HT1080 (cell line): ENCODE measurements at regions not wholly inside any gene's neighbourhood (a gene's known extent, or its start where the extent isn't known, plus 50 kb on each side); places are given as distances from the start of the nearest gene placed in this dataset.
A peak's percentile ranks its signal among the peaks of the same experiment; 100 is the strongest.

Source experiments
- DNase-seq: peaks from one replicate; pipeline ENCODE4 v3.0.0-alpha.2; 2015; ENCODE audit warnings: low read depth

- no peak for DNase-seq
Observed at GRCh38 chr1:58909914-58910681, 126.3 kb upstream of the JUN start.

GRCh38 chr1:58911841-58912499 is 128.1 kb upstream of the JUN start:
- DNase-seq: no peak

- DNase-seq: no peak
Observed at GRCh38 chr1:58914925-58915324, 131.1 kb upstream of the JUN start.

GRCh38 chr1:58917436-58917835 is 133.6 kb upstream of the JUN start:
- no peak for DNase-seq

GRCh38 chr1:58919226-58919958 is 135.5 kb upstream of the JUN start:
- DNase-seq: no peak

GRCh38 chr1:58919959-58920321 is 136.1 kb upstream of the JUN start:
- no peak for DNase-seq

GRCh38 chr1:58921342-58921741 is 137.5 kb upstream of the JUN start:
- no peak for DNase-seq

GRCh38 chr1:58921751-58922150 is 137.9 kb upstream of the JUN start:
- DNase-seq: no peak

- no peak for DNase-seq
Observed at GRCh38 chr1:58922302-58923089, 138.6 kb upstream of the JUN start.

GRCh38 chr1:58923090-58923470 is 139.2 kb upstream of the JUN start:
- no peak for DNase-seq

GRCh38 chr1:58924016-58924565 is 140.2 kb upstream of the JUN start:
- no peak for DNase-seq

- no peak for DNase-seq
Observed at GRCh38 chr1:58924821-58925220, 141.0 kb upstream of the JUN start.

- no peak for DNase-seq
Observed at GRCh38 chr1:58925247-58925646, 141.4 kb upstream of the JUN start.

- DNase-seq: no peak
Observed at GRCh38 chr1:58926152-58926551, 142.3 kb upstream of the JUN start.

- no peak for DNase-seq
Observed at GRCh38 chr1:58927041-58927721, 143.3 kb upstream of the JUN start.

- no peak for DNase-seq
Observed at GRCh38 chr1:58927722-58928085, 143.9 kb upstream of the JUN start.

- no peak for DNase-seq
Observed at GRCh38 chr1:58928514-58928913, 144.7 kb upstream of the JUN start.

- DNase-seq: peak; percentile 56
Observed at GRCh38 chr1:58929671-58930325, 146.0 kb upstream of the JUN start.

- no peak for DNase-seq
Observed at GRCh38 chr1:58931024-58931423, 147.2 kb upstream of the JUN start.

GRCh38 chr1:58931756-58932155 is 147.9 kb upstream of the JUN start:
- DNase-seq: no peak
